A172 (cell line): ENCODE measurements at regions not wholly inside any gene's neighbourhood (a gene's known extent, or its start where the extent isn't known, plus 50 kb on each side); places are given as distances from the start of the nearest gene placed in this dataset.

Source experiments
- DNase-seq: peaks from one replicate; pipeline ENCODE4 v3.0.0-alpha.2; 2015; ENCODE audit warnings: low spot score

GRCh38 chr18:26741758-26742157 is 123.7 kb downstream of the AQP4 start:
- no peak for DNase-seq

GRCh38 chr18:26741048-26741447 is 124.5 kb downstream of the AQP4 start:
- DNase-seq: no peak

GRCh38 chr18:26740396-26740795 is 125.1 kb downstream of the AQP4 start:
- DNase-seq: no peak

- no peak for DNase-seq
Observed at GRCh38 chr18:26738706-26739105, 126.8 kb downstream of the AQP4 start.

- no peak for DNase-seq
Observed at GRCh38 chr18:26736301-26736700, 129.2 kb downstream of the AQP4 start.

GRCh38 chr18:26734760-26735159 is 130.7 kb downstream of the AQP4 start:
- DNase-seq: no peak

GRCh38 chr18:26729449-26729848 is 136.1 kb downstream of the AQP4 start:
- no peak for DNase-seq

GRCh38 chr18:26729008-26729407 is 136.5 kb downstream of the AQP4 start:
- no peak for DNase-seq

GRCh38 chr18:26723981-26724380 is 141.5 kb downstream of the AQP4 start:
- no peak for DNase-seq

- no peak for DNase-seq
Observed at GRCh38 chr18:26722565-26722931, 143.0 kb downstream of the AQP4 start.

GRCh38 chr18:26721854-26722564 is 143.5 kb downstream of the AQP4 start:
- DNase-seq: no peak

- DNase-seq: no peak
Observed at GRCh38 chr18:26719896-26720295, 145.6 kb downstream of the AQP4 start.

GRCh38 chr18:26717123-26717719 is 148.3 kb downstream of the AQP4 start:
- no peak for DNase-seq

GRCh38 chr18:26714739-26715138 is 150.8 kb downstream of the AQP4 start:
- no peak for DNase-seq

- no peak for DNase-seq
Observed at GRCh38 chr18:26711756-26712155, 153.8 kb downstream of the AQP4 start.

- DNase-seq: peak; percentile 1
Observed at GRCh38 chr18:26710470-26711096, 154.9 kb downstream of the AQP4 start.

- no peak for DNase-seq
Observed at GRCh38 chr18:26709897-26710296, 155.6 kb downstream of the AQP4 start.

- no peak for DNase-seq
Observed at GRCh38 chr18:26708806-26709716, 156.4 kb downstream of the AQP4 start.

GRCh38 chr18:26706911-26707351 is 158.6 kb downstream of the AQP4 start:
- DNase-seq: no peak

GRCh38 chr18:26705757-26706156 is 157.4 kb upstream of the KCTD1 start:
- no peak for DNase-seq

GRCh38 chr18:26703170-26703930 is 155.0 kb upstream of the KCTD1 start:
- DNase-seq: no peak
